NAMALWA (cell line): ENCODE measurements at regions not wholly inside any gene's neighbourhood (a gene's known extent, or its start where the extent isn't known, plus 50 kb on each side); places are given as distances from the start of the nearest gene placed in this dataset.
"Not testable (repeated sequence)": the region's sequence is repeated elsewhere in the genome, so short reads cannot be mapped to it uniquely, and the experiment has no call there.

ENCODE experiments used
- DNase-seq: peaks from one replicate; pipeline ENCODE4 v3.0.0-alpha.2; 2015; ENCODE audit warnings: low spot score

- no peak for DNase-seq
Measured at GRCh38 chr5:83001796-83002381, 75.3 kb downstream of the TMEM167A start.

GRCh38 chr5:83000922-83001321 is 76.3 kb downstream of the TMEM167A start:
- DNase-seq, result no peak

GRCh38 chr5:83000428-83000827 is 76.8 kb downstream of the TMEM167A start:
- DNase-seq, result no peak

- DNase-seq, result no peak
Measured at GRCh38 chr5:82993416-82993815, 83.8 kb downstream of the TMEM167A start.

GRCh38 chr5:82992646-82993045 is 84.5 kb downstream of the TMEM167A start:
- DNase-seq, result no peak

GRCh38 chr5:82991678-82992323 is 85.4 kb downstream of the TMEM167A start:
- DNase-seq, result no peak

GRCh38 chr5:82991059-82991458 is 86.1 kb downstream of the TMEM167A start:
- DNase-seq, result no peak

GRCh38 chr5:82987188-82987587 is 90.0 kb downstream of the TMEM167A start:
- no peak for DNase-seq

- DNase-seq, result no peak
Measured at GRCh38 chr5:82986404-82986803, 90.8 kb downstream of the TMEM167A start.

GRCh38 chr5:82985763-82986162 is 91.4 kb downstream of the TMEM167A start:
- DNase-seq, result no peak

GRCh38 chr5:82984786-82985735 is 92.1 kb downstream of the TMEM167A start:
- DNase-seq, result no peak

- DNase-seq, result no peak
Measured at GRCh38 chr5:82982846-82983245, 94.3 kb downstream of the TMEM167A start.

- not testable (repeated sequence) for DNase-seq
Measured at GRCh38 chr5:82976887-82977286, 100.3 kb downstream of the TMEM167A start.

GRCh38 chr5:82975812-82976211 is 101.4 kb downstream of the TMEM167A start:
- no peak for DNase-seq

- DNase-seq, result no peak
Measured at GRCh38 chr5:82975396-82975795, 101.8 kb downstream of the TMEM167A start.

- DNase-seq, result not testable (repeated sequence)
Measured at GRCh38 chr5:82974346-82974745, 102.8 kb downstream of the TMEM167A start.

GRCh38 chr5:82971901-82972300 is 105.3 kb downstream of the TMEM167A start:
- no peak for DNase-seq

- not testable (repeated sequence) for DNase-seq
Measured at GRCh38 chr5:82971034-82971806, 106.0 kb downstream of the TMEM167A start.

GRCh38 chr5:82969221-82969976 is 107.8 kb downstream of the TMEM167A start:
- not testable (repeated sequence) for DNase-seq

GRCh38 chr5:82967072-82967471 is 110.1 kb downstream of the TMEM167A start:
- DNase-seq, result no peak

GRCh38 chr5:82959466-82959865 is 117.7 kb downstream of the TMEM167A start:
- no peak for DNase-seq
